ENCODE measurements at regions not wholly inside any gene's neighbourhood (a gene's known extent, or its start where the extent isn't known, plus 50 kb on each side); places are given as distances from the start of the nearest gene placed in this dataset.
"Not testable (repeated sequence)": the region's sequence is repeated elsewhere in the genome, so short reads cannot be mapped to it uniquely, and the experiment has no call there.

DNA sequence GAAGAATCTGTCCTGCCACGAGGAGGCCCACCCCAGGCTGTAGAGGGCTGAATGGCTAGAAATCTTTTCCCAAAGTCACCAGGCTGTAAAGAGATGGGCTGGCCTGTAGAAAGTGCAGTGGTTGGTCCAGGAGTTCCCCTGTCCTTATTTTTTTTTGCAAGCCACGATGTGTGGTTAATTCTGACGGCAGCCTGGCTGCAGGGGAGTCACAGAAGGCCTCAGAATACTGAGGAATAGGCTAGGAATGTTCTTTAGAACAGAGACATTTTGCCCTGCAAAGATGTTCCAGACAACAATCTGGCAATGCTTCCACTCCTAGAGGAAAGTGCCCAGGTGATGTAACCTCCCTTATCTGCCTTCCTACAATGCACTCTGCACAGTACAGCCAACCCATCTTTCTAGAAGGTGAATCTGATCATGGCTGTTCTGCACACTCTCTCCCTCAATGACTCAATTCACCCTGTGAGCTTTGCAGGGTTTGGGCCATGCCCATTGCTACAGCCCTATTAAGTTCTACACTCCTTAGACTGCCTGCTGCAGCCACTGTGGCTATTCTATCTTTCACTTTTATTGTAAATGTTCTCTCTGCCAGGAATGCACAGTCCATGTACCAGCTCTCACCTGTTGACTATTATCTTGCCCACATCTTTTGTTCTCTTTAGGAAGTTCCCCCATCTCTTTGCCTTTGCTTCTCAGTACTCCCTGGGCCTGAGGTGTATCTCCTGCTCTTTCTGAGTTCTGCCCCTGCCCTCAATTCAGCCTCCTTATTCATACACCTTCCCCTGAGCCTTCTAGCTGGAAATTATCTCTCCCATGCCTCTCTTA, 377.8 kb upstream of the CLINT1 start:
- Histone ChIP-seq H3K4me1 (replicated peaks) (no peaks in the 10 kb centered on the region), H3K36me3 (no peaks in the 10 kb centered on the region), H3K27me3 (replicated peaks) (peaks cover 4% of the 10 kb centered on the region; the same call in 1 of the 2 replicates), H3K27ac (no peak overlapping the region), H3K4me3 (no peak overlapping the region), H3K9me3 (replicated peaks) (0 out of 2 replicates have a peak, but pooled peaks cover 2% of the 10 kb centered on the region)
- no peak for DNase-seq (ENCODE audit: low read depth in 1 of 2, low spot score in 2 of 2)

DNA sequence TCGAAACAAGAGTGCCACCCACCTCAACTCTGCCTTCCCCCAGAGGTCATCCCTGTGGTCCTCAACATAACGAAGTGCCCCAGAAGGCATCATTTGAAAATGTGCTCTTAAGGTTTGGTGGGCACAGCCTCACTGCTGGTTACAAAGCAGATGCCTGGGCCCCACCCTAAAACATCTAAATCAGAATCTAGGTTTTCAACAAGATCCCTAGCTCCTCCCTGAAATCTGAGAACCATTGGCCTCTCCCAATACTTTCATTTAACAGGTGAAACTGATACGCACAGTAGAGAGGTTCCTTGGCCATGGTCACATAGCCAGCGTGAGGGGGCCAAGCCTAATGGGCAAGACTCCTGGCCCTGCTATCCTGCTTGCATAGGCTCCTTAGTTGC, 376.2 kb upstream of the CLINT1 start:
- no peak for DNase-seq (ENCODE audit: low read depth in 1 of 2, low spot score in 2 of 2)
- H3K4me1 ChIP-seq (replicated peaks) = no peaks in the 10 kb centered on the region
- 0 out of 2 replicates have a peak, but pooled peaks cover under 1% of the 10 kb centered on the region for H3K9me3 ChIP-seq (replicated peaks)
- H3K27ac ChIP-seq = no peak overlapping the region
- H3K4me3 ChIP-seq = no peak overlapping the region
- H3K27me3 ChIP-seq (replicated peaks) = no peaks in the 10 kb centered on the region; the same call in 1 of the 2 replicates
- H3K36me3 ChIP-seq = no peaks in the 10 kb centered on the region

DNA sequence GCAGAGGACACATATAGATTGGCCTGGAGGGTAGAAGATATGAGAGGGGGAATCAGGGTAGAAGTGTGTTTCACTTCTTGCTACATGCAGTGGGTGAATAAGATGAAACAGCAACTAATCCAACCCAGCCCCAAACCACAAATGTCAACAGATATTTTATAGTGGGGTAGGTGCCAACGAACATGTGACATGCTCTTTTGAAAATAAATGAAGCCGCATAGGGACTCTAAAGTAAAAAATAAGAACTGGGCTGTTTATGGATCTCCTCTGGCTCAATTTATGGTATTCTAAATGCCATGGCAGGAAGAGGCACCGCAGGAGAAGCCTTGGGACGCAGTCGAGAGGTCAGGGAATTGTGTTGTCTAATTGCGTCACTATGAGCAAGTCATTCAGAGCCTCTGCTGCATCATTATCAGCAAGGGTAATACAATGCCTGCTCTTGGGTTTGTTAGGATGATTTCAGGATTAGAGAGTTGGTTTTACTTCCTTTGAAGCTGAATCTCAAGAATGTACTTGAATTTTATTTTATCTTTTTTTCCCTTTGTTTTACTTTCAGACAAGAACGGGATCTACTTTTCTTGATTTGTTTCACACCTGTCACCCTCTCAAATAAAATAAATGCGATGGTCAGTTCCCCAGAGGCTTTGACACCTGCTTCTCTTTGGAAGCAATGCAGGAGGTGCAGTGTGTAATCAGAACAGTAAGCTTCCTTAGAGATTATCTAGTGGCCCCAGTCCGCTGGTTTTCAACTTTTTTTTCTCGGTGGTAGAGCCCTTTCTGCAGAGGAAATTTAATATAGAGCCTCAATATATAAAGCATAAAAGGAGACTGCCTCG, 375.6 kb upstream of the CLINT1 start:
- peak in 1 of 2 experiments; percentile 33 for DNase-seq (ENCODE audit: low read depth in 1 of 2, low spot score in 2 of 2)
- Histone ChIP-seq H3K27ac (no peak overlapping the region), H3K9me3 (replicated peaks) (no peaks in the 10 kb centered on the region), H3K4me1 (replicated peaks) (no peaks in the 10 kb centered on the region), H3K4me3 (no peak overlapping the region), H3K27me3 (replicated peaks) (no peaks in the 10 kb centered on the region; the same call in 1 of the 2 replicates), H3K36me3 (no peaks in the 10 kb centered on the region)

DNA sequence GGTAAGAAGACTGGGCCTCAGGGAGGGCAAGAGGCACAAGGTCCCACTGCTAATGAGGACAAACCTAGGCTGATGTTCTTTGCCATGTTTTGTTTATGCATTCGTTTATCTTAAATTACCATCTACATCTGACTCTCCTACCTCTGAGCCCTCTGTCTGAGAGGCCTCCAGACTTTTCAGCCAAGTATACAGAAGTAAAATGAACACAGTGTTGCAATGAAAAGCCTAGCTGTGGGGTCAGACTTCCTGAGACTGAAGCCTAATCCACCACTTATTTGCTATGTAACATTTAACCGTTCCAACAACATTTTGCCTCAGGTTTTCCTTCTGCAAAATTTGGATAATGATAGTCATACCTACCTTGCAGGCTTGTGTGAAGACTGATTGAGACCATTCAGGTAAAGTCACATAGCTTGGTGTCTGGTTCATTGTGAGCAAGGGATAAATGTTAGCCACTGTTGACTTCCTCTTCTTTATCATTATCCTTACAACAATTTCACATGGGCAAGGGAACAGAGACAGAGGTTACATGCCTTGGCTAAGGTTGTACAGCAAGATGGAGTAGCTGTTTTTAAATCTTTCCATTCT, 374.9 kb upstream of the CLINT1 start:
- Histone ChIP-seq H3K27me3 (replicated peaks) (no peaks in the 10 kb centered on the region; the same call in 1 of the 2 replicates), H3K4me1 (replicated peaks) (no peaks in the 10 kb centered on the region), H3K9me3 (replicated peaks) (no peaks in the 10 kb centered on the region), H3K27ac (no peak overlapping the region), H3K4me3 (no peak overlapping the region), H3K36me3 (no peaks in the 10 kb centered on the region)
- DNase-seq (ENCODE audit: low read depth in 1 of 2, low spot score in 2 of 2) = no peak

DNA sequence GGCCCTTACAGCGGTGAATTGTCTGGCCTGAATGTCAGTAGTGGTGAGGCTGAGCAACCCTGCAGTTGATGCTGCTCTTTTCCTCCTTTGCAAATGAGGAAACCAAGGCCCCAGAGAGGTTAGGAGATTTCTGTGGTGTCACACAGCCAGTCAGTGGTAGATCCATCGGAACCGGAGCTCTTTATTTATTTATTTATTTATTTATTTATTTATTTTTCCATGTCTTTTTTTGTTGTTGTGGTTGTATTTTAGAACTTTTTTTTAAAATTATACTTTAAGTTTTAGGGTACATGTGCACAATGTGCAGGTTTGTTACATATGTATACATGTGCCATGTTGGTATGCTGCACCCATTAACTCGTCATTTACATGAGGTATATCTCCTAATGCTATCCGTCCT, 368.4 kb upstream of the CLINT1 start:
- DNase-seq (ENCODE audit: low read depth in 1 of 2, low spot score in 2 of 2); H3K4me3 ChIP-seq; H3K36me3 ChIP-seq: not testable (repeated sequence)

DNA sequence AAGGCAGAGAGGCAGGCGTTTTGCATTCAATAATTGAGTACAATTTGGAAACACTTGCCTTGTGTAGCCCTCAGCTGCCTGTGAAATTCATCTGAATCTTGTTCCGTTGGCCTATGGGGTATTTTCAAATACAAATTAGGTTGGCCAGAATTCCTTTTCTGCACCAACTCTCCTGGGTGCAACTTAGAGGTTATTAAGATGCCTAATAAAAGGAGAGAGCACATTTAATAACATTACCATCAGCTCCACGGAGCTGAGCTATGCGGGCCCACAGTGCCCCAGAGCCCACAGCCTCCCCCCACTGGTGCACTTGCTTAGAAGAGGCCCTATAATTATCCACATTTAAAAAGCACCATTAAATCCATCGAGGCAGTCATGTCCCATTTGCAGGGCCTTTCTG, 367.6 kb upstream of the CLINT1 start:
- Histone ChIP-seq H3K9me3 (replicated peaks) (no peaks in the 10 kb centered on the region), H3K27ac (no peak overlapping the region), H3K4me3 (no peak overlapping the region), H3K36me3 (no peaks in the 10 kb centered on the region), H3K4me1 (replicated peaks) (no peaks in the 10 kb centered on the region), H3K27me3 (replicated peaks) (no peaks in the 10 kb centered on the region)
- no peak for DNase-seq (ENCODE audit: low read depth in 1 of 2, low spot score in 2 of 2)

More for the DNA sequence above, 368.4 kb upstream of the CLINT1 start:
- not testable (repeated sequence) for H3K4me1 ChIP-seq (replicated peaks); H3K27me3 ChIP-seq (replicated peaks); H3K27ac ChIP-seq; H3K9me3 ChIP-seq (replicated peaks)

DNA sequence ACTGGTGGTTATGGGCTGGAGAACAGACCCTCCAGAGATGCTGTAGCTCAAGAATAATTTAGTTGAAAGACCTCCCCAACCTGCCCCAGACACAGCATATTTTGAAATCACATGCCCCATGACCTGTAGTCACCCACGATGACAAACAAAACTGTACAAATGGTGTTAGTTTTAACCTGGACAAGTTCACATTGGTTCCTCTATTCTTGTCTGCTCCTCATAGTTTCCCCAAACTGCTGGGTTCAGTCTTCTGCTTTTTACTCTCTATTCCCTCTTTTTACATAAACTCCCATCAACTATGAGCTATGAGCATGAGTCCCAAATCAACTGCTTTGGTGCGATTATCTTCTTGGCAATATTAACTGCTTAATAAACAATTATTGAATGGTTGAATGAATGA, 365.3 kb upstream of the CLINT1 start:
- H3K4me3 ChIP-seq = no peak overlapping the region
- no peak for DNase-seq (ENCODE audit: low read depth in 1 of 2, low spot score in 2 of 2)
- H3K9me3 ChIP-seq (replicated peaks) = no peaks in the 10 kb centered on the region; the same call in 1 of the 2 replicates
- H3K27ac ChIP-seq = no peak overlapping the region
- H3K27me3 ChIP-seq (replicated peaks) = no peaks in the 10 kb centered on the region
- no peaks in the 10 kb centered on the region for H3K36me3 ChIP-seq
- no peaks in the 10 kb centered on the region for H3K4me1 ChIP-seq (replicated peaks)

DNA sequence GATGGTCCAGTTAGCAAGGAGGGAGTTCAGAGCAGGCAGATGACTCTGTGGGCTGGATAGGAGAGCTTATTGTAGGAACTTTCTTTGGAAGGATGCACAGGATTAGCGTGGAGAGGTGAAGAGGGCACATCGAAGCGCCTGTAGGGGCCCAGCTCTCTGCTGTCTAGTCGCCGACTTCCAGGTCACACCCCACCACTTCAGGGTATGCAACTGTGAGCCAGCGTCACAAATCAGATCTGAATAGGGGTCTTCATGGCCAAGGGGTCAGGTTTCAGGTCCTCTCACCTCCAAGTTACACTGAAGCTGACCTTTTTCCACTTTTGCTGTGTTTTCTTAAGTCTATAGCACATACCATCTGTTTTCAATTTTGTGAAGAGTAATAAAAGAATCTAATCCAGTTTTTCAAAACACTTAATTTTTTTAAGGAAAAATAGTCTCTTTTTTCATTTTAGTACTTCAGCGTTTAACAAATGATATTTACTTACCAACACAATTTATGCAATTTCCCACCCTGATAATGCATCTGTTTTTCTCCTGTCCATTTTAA, 364.2 kb upstream of the CLINT1 start:
- H3K27me3 ChIP-seq (replicated peaks) = no peaks in the 10 kb centered on the region
- no peaks in the 10 kb centered on the region for H3K4me1 ChIP-seq (replicated peaks)
- no peak for DNase-seq (ENCODE audit: low read depth in 1 of 2, low spot score in 2 of 2)
- no peaks in the 10 kb centered on the region for H3K36me3 ChIP-seq
- H3K27ac ChIP-seq = no peak overlapping the region
- no peaks in the 10 kb centered on the region; the same call in 1 of the 2 replicates for H3K9me3 ChIP-seq (replicated peaks)
- no peak overlapping the region for H3K4me3 ChIP-seq

DNA sequence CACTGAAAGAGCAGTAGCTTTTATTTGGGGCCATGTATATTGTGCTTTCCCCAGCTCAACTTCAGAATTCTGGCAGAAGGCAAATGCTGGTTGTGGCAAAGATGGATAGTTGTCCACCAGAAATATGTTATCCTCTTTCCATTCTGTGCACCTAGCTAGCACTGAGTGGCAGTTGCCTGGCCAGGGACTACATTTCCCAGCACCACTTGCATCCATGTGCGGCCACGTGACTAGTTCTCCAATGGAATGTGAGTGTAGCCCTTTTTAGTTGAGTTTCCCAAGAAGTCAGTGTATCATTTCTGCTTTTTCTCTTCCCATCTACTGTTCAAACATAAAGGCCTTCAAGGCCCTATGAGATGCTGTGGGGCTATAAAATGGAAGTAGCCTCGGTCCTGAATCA, 354.0 kb upstream of the CLINT1 start:
- Histone ChIP-seq H3K4me3 (no peak overlapping the region), H3K36me3 (no peaks in the 10 kb centered on the region), H3K4me1 (replicated peaks) (no peaks in the 10 kb centered on the region), H3K9me3 (replicated peaks) (no peaks in the 10 kb centered on the region; the same call in 1 of the 2 replicates), H3K27me3 (replicated peaks) (no peaks in the 10 kb centered on the region), H3K27ac (no peak overlapping the region)
- no peak for DNase-seq (ENCODE audit: low read depth in 1 of 2, low spot score in 2 of 2)

DNA sequence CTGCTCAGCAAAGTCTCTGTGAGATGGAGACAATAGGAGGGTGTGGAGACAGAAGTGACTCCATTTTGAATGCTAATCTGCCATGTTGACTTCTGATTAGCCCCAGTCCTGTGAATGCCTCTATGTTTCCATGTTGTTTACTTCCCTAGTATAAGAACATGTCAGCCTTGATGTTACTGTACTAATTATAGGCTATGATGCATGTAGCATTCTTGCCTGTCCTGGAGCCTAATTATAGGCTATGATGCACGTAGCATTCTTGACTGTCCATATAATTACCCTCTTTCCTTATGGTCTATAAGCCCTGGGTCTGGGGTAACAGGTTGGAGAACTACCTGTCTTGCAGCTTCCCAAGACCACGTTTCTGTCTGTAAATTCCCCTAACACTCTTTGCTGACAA, 353.3 kb upstream of the CLINT1 start:
- no peak for DNase-seq (ENCODE audit: low read depth in 1 of 2, low spot score in 2 of 2)
- no peak overlapping the region for H3K4me3 ChIP-seq
- H3K27me3 ChIP-seq (replicated peaks) = no peaks in the 10 kb centered on the region
- H3K9me3 ChIP-seq (replicated peaks) = no peaks in the 10 kb centered on the region; the same call in 1 of the 2 replicates
- no peaks in the 10 kb centered on the region for H3K4me1 ChIP-seq (replicated peaks)
- no peaks in the 10 kb centered on the region for H3K36me3 ChIP-seq
- H3K27ac ChIP-seq = no peak overlapping the region

DNA sequence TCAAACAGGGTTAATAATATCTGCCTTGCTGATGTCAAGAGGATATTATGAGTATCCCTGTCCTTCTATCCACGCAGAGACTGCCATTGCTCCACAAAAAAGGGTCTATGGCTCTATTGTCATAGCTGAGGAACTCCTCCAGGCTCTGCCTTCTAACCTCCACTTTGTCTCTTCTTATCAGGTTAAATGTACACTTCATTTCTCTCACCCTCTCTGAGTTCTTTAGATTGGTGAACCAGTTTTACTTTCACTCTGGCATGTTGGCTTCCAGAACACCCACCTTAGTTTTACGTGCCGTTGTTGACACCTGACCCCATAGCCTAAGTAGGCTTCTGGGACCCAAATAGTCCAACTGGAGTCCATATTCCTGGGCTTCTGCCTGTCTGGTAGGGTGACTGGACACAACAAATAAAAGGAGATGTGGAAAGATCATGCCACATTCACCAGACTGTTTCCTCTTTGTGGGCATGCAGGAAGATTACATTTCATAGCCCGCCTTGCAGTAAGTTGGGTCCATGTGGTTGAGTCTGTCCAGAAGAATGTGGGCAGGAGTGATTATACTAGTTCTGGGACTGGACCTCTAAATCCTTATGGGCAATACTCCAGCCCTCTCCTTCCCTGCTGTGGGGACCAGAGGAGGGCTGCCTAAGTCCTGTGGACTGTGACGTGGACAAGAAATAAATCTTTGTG, 350.4 kb upstream of the CLINT1 start:
- no peak overlapping the region for H3K4me3 ChIP-seq
- H3K36me3 ChIP-seq = no peaks in the 10 kb centered on the region
- no peaks in the 10 kb centered on the region; the same call in 1 of the 2 replicates for H3K9me3 ChIP-seq (replicated peaks)
- no peak overlapping the region for H3K27ac ChIP-seq
- DNase-seq (ENCODE audit: low read depth in 1 of 2, low spot score in 2 of 2) = no peak
- no peaks in the 10 kb centered on the region for H3K4me1 ChIP-seq (replicated peaks)
- H3K27me3 ChIP-seq (replicated peaks) = no peaks in the 10 kb centered on the region

DNA sequence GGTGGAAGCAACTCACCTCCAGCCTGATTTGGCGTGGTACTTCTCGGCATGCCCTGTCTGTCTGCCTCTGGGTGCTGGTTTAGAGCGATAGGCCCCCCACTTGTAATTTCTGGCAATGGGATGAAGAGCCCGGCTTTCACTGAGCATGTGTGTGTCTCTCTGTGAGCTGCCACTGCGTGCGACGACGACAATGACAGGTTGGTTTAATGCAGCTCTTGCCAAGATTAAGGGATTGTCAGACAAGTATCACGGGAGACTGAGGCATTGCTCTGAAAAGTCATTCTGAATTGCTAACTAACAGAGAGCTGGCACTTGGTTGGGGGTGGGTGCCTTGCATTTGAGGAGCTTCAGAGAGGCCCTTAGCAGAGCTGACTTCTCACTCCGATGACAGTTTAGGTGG, 348.8 kb upstream of the CLINT1 start:
- Histone ChIP-seq H3K27me3 (replicated peaks) (no peaks in the 10 kb centered on the region), H3K36me3 (no peaks in the 10 kb centered on the region), H3K9me3 (replicated peaks) (no peaks in the 10 kb centered on the region; the same call in 1 of the 2 replicates), H3K27ac (no peak overlapping the region), H3K4me1 (replicated peaks) (no peaks in the 10 kb centered on the region), H3K4me3 (no peak overlapping the region)
- no peak for DNase-seq (ENCODE audit: low read depth in 1 of 2, low spot score in 2 of 2)

DNA sequence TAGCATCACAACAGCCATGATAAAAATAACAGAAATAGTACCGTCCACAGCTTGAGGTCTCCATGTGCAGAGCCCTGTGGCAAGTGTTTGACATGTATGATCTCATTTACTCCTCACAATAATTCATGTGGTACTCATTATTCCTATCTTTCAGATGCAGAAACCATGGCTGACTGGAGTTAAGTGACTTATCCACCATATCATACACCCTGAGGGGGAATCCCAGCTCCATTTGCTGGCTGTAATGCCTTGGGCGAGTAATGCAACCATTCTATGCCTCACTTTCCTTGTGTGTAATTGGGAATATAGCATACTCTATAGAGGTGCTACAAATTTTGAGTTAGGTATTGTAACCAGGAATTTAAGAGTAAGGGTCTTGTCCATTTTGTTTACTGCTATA, 347.0 kb upstream of the CLINT1 start:
- H3K27me3 ChIP-seq (replicated peaks) = no peaks in the 10 kb centered on the region
- no peak overlapping the region for H3K27ac ChIP-seq
- no peak for DNase-seq (ENCODE audit: low read depth in 1 of 2, low spot score in 2 of 2)
- no peaks in the 10 kb centered on the region; the same call in 1 of the 2 replicates for H3K9me3 ChIP-seq (replicated peaks)
- H3K4me1 ChIP-seq (replicated peaks) = no peaks in the 10 kb centered on the region
- no peak overlapping the region for H3K4me3 ChIP-seq
- H3K36me3 ChIP-seq = no peaks in the 10 kb centered on the region

Data from SJSA1 (cell line).